Neural progenitor cell (in vitro differentiated cells): ENCODE measurements at regions not wholly inside any gene's neighbourhood (a gene's known extent, or its start where the extent isn't known, plus 50 kb on each side); places are given as distances from the start of the nearest gene placed in this dataset.

ENCODE experiments used
- EZH2 ChIP-seq: fragments of 200-600 bp; sonication (generic); IDR thresholded peaks from 2 replicates; pipeline ENCODE4 v1.6.1; 2017; ENCODE audit warnings: antibody characterized with exemption, mild to moderate bottlenecking, moderate library complexity
- TF ChIP-seq, protein P1 (sequence below): fragments of 200-600 bp; sonication (generic); IDR thresholded peaks from 2 replicates; pipeline ENCODE4 v1.5.1; 2017; ENCODE audit warnings: antibody characterized with exemption, mild to moderate bottlenecking

DNA sequence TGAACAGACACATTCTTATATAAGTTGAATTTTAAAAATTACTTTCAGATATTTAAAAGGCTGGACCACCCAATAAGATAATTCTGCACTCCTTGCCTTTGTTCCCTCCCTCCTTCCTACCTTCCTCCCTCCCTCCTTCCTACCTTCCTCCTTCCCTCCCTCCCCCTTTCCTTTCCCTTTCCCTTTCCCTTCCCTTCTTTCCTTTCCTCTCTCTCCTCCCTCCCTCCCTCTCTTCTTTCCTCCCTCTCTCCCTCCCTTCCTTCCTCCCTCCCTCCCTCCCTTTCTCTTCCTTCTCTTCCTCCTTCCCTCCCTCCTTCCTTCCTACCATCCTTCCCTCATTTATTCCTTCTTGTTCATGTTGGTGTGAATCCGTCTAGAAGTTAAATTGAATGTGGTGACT is 93.0 kb downstream of the ATP6V1G3 start:
- TF ChIP-seq, protein P1, sequence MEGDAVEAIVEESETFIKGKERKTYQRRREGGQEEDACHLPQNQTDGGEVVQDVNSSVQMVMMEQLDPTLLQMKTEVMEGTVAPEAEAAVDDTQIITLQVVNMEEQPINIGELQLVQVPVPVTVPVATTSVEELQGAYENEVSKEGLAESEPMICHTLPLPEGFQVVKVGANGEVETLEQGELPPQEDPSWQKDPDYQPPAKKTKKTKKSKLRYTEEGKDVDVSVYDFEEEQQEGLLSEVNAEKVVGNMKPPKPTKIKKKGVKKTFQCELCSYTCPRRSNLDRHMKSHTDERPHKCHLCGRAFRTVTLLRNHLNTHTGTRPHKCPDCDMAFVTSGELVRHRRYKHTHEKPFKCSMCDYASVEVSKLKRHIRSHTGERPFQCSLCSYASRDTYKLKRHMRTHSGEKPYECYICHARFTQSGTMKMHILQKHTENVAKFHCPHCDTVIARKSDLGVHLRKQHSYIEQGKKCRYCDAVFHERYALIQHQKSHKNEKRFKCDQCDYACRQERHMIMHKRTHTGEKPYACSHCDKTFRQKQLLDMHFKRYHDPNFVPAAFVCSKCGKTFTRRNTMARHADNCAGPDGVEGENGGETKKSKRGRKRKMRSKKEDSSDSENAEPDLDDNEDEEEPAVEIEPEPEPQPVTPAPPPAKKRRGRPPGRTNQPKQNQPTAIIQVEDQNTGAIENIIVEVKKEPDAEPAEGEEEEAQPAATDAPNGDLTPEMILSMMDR, result no peak
- TF ChIP-seq EZH2, result no peak
